BLaER1 treated with 17β-estradiol and CSF1 and Interleukin-3, amounts not matched to agents 10 nM and 100 nM (cell line): ENCODE measurements at regions not wholly inside any gene's neighbourhood (a gene's known extent, or its start where the extent isn't known, plus 50 kb on each side); places are given as distances from the start of the nearest gene placed in this dataset.
A peak's percentile ranks its signal among the peaks of the same experiment; 100 is the strongest.

Source experiments
- H3K27ac ChIP-seq, 11 experiments: shearing (Covaris generic); formaldehyde crosslinking; 2 replicates each; pipeline ENCODE4 v1.8.1; 2022
- H3K27me3 ChIP-seq, 11 experiments: shearing (Covaris generic); formaldehyde crosslinking; 2 replicates each; pipeline ENCODE4 v1.8.1; 2022
- H3K36me3 ChIP-seq, 11 experiments: shearing (Covaris generic); formaldehyde crosslinking; 2 replicates each; pipeline ENCODE4 v1.8.1; 2022
- H3K4me1 ChIP-seq, 10 experiments: shearing (Covaris generic); formaldehyde crosslinking; 2 replicates each; pipeline ENCODE4 v1.8.1; 2022
- H3K4me2 ChIP-seq, 11 experiments: shearing (Covaris generic); formaldehyde crosslinking; 2 replicates each; pipeline ENCODE4 v1.8.1; 2022
- H3K4me3 ChIP-seq, 10 experiments: shearing (Covaris generic); formaldehyde crosslinking; 2 replicates each; pipeline ENCODE4 v1.8.1; 2022
- H3K9ac ChIP-seq, 11 experiments: shearing (Covaris generic); formaldehyde crosslinking; 2 replicates each; pipeline ENCODE4 v1.8.1; 2022
- H3K9me3 ChIP-seq, 11 experiments: shearing (Covaris generic); formaldehyde crosslinking; replicated peaks in 1 of 11; 2 replicates each; pipeline ENCODE4 v1.8.1; 2022
- H4K20me1 ChIP-seq, 11 experiments: shearing (Covaris generic); formaldehyde crosslinking; 2 replicates each; pipeline ENCODE4 v1.8.1; 2022
- Cebpa-rat ChIP-seq, 11 experiments: shearing (Covaris generic); IDR thresholded peaks; 2 replicates each; pipeline ENCODE4 v1.8.1; 2022

DNA sequence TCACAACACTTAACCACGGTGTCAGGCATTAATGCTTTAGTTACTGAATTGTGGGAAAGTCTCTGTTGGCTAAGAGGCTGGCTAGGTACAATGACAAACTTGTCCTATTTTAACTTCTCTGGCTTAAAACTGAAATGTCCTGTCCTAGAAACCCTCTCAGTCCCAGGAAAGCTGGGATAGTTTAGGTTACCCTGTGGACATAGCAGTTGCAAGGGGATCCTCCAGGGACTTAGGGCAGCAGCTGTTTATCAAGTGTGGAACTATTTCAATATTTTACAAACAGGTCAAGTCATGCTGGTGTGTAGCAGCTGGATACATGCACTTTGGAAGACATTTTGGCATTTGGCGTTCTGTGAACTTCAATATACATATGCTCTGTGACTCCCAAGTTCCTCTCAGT is 95.0 kb upstream of the ARRDC3 start:
- Histone ChIP-seq H3K4me1 (peaks cover 0 to 9% (median 0%) of the 10 kb centered on the region in 10 experiments; a peak in 1 of 20 replicates), H3K9me3 (no peaks in the 10 kb centered on the region), H3K27ac (no peak overlapping the region), H3K4me3 (no peak overlapping the region), H3K27me3 (no peaks in the 10 kb centered on the region), H4K20me1 (no peaks in the 10 kb centered on the region), H3K9ac (no peak overlapping the region), H3K36me3 (no peaks in the 10 kb centered on the region), H3K4me2 (no peak overlapping the region)
- no peak for TF ChIP-seq Cebpa-rat (IDR thresholded peaks at IDR 0.05)

DNA sequence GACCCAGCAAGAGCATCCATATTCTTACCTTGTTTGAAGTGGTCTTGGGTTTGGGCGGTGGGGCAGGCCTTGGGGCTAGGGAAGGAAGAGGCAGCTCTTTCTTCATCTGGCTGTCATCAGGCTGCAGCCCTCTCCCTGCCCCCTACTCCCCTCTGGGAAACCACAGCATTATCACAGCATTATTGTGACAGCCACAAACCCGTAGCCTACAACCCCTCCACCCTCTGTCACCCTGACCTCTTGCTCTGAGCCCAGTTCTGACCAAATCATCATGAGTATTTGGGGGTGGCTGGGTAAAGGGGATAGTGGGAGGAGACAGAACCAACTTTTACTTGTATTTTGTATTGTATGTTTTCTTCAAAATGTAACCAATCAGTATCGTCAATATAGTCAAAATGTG is 94.3 kb upstream of the ARRDC3 start:
- H3K9ac ChIP-seq = no peak overlapping the region
- no peaks in the 10 kb centered on the region for H3K36me3 ChIP-seq
- peaks cover 0 to 9% (median 0%) of the 10 kb centered on the region in 10 experiments; a peak in 1 of 20 replicates for H3K4me1 ChIP-seq
- no peak overlapping the region for H3K4me3 ChIP-seq
- H3K4me2 ChIP-seq = no peak overlapping the region
- H3K9me3 ChIP-seq = no peaks in the 10 kb centered on the region
- no peak overlapping the region for H3K27ac ChIP-seq
- H3K27me3 ChIP-seq = no peaks in the 10 kb centered on the region
- no peaks in the 10 kb centered on the region for H4K20me1 ChIP-seq
- no peak for TF ChIP-seq Cebpa-rat (IDR thresholded peaks at IDR 0.05)

DNA sequence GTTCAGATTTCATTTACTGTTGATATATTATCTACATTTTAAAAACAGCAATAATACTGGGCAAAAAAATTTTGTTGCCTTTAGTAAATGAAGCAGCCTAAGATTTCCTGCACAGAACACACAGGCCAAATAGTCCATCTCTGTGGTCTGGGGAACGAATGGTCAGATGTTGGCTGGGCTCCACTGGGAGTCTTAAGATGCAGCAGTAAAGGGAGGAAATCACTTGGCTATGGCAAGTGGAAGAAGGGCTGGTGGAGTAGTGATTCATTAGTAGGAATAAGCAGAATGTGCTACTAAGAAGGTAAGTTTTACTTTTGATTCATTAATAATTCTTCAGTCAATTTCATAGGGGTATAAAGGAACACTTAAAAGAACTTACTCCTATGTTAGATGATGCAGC is 91.1 kb upstream of the ARRDC3 start:
- TF ChIP-seq Cebpa-rat (IDR thresholded peaks at IDR 0.05) = no peak
- no peaks in the 10 kb centered on the region for H3K27me3 ChIP-seq
- H3K4me3 ChIP-seq = no peak overlapping the region
- no peaks in the 10 kb centered on the region for H4K20me1 ChIP-seq
- peaks cover 5 to 23% (median 8%) of the 10 kb centered on the region in 10 experiments for H3K4me1 ChIP-seq
- no peaks in the 10 kb centered on the region for H3K9me3 ChIP-seq
- H3K9ac ChIP-seq = no peak overlapping the region
- H3K27ac ChIP-seq = no peak overlapping the region
- no peaks in the 10 kb centered on the region for H3K36me3 ChIP-seq
- H3K4me2 ChIP-seq = no peak overlapping the region

DNA sequence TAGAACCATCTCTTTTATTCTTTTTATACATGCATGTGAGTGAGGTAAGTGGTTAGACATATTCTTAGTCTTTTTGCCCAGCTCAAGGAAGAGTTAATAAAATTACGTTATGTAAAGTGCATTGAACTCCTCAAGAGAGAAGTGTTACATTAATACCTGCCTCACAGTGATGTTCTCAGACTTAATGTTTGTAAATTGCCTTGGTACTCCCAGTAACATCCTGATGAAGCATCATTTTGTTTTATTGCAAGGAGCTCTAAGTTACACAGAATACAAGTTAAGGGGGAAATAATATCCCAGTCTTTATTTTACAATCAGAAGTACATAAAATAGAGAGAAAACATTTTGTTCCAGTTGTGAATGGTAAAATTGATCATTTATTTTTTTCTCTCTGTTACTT is 89.5 kb upstream of the ARRDC3 start:
- H3K4me2 ChIP-seq = no peak overlapping the region
- no peaks in the 10 kb centered on the region for H3K27me3 ChIP-seq
- no peaks in the 10 kb centered on the region for H3K36me3 ChIP-seq
- no peaks in the 10 kb centered on the region for H3K9me3 ChIP-seq
- no peak overlapping the region for H3K9ac ChIP-seq
- no peak for TF ChIP-seq Cebpa-rat (IDR thresholded peaks at IDR 0.05)
- no peak overlapping the region for H3K4me3 ChIP-seq
- no peaks in the 10 kb centered on the region for H4K20me1 ChIP-seq
- H3K4me1 ChIP-seq = peaks cover 12 to 35% (median 14%) of the 10 kb centered on the region in 10 experiments
- H3K27ac ChIP-seq = no peak overlapping the region

DNA sequence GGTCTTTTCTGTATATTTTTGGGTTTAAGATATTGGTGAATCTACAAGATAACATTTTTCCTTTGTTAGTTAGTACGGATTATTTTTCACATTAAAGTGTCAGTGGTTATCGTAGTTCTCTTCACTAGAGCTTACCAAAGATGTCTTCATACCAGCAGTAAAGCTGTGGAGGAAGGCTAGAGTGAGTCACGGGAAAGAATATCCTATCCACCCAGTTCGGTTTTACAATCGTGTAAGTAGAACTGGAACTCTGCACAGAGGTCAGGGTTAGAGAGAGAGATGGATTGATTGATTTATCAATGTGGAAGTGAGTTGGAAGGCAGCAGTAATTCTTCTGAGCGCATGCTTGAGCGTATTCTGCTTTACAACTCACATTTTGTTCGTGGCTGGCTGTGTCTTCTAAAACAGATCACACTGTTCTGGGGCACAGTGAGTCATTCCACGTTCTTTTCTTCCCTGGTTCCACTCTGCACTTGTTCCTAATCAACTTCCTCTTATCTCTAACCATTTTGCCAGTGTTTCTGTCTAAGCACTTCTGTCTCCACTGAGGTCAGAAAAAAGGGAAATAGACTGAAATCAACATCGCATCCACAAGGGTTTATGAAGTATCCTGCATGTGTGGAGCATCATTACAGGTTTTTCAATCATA is 86.5 kb upstream of the ARRDC3 start:
- Histone ChIP-seq H3K4me3 (peak overlapping the region in 4 of 10 experiments; percentile 17 to 39 (median 36); a peak in 6 of 20 replicates), H3K4me2 (peak overlapping the region; percentile 34 to 92 (median 69); a peak in 21 of 22 replicates), H4K20me1 (no peaks in the 10 kb centered on the region), H3K4me1 (peaks cover 12 to 32% (median 14%) of the 10 kb centered on the region in 10 experiments), H3K9ac (peak overlapping the region in 4 of 11 experiments; percentile 33 to 72 (median 61); a peak in 7 of 22 replicates), H3K27ac (peak overlapping the region in 7 of 11 experiments; percentile 12 to 87 (median 68); a peak in 12 of 22 replicates), H3K36me3 (no peaks in the 10 kb centered on the region), H3K9me3 (no peaks in the 10 kb centered on the region), H3K27me3 (no peaks in the 10 kb centered on the region)
- TF ChIP-seq Cebpa-rat (IDR thresholded peaks at IDR 0.05) = no peak

DNA sequence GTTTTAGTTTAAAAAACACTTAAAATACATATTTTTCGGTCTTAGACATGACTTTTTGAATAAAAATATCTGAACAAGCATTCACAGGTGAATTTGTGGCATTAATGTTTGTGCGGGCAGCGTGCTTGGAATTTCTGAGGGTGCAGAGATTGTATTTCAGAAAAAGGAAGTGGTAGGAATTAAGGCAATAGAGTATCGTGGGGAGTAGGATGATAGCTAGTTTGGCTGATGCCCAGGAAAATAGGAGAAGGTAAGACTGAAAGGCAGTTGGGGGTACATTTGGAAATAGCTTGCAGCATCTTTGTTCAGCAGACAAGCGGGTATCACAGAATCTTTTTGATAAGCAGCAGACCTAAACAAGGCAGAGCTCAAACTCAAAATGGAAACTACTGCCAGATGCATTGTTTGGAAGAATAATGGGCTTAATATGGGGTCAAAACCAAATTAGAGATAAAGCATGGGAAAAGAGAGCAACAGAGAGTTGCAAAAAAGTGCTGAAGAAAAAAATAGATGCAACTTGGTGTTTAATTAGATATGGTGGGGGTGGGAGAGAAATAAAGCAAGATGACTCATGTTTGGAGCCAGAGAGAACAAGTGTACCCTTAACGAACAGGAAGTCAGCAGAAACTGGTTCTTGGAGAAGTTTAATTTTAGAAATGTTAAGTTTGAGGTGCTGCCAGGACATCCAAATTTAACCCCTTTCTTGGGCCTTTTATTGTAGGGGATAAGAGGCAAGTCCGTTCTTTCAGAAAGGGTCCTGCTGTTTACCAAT is 85.7 kb upstream of the ARRDC3 start:
- no peaks in the 10 kb centered on the region for H4K20me1 ChIP-seq
- TF ChIP-seq Cebpa-rat (IDR thresholded peaks at IDR 0.05) = no peak
- H3K9me3 ChIP-seq = no peaks in the 10 kb centered on the region
- H3K36me3 ChIP-seq = no peaks in the 10 kb centered on the region
- no peaks in the 10 kb centered on the region for H3K27me3 ChIP-seq
- peak overlapping the region; percentile 34 to 92 (median 69) for H3K4me2 ChIP-seq
- peak overlapping the region in 4 of 11 experiments; percentile 33 to 72 (median 61); a peak in 7 of 22 replicates for H3K9ac ChIP-seq
- peaks cover 12 to 26% (median 14%) of the 10 kb centered on the region in 10 experiments for H3K4me1 ChIP-seq
- H3K4me3 ChIP-seq = peak overlapping the region in 4 of 10 experiments; percentile 17 to 39 (median 36); a peak in 6 of 20 replicates
- peak overlapping the region in 7 of 11 experiments; percentile 12 to 87 (median 68); a peak in 12 of 22 replicates for H3K27ac ChIP-seq

DNA sequence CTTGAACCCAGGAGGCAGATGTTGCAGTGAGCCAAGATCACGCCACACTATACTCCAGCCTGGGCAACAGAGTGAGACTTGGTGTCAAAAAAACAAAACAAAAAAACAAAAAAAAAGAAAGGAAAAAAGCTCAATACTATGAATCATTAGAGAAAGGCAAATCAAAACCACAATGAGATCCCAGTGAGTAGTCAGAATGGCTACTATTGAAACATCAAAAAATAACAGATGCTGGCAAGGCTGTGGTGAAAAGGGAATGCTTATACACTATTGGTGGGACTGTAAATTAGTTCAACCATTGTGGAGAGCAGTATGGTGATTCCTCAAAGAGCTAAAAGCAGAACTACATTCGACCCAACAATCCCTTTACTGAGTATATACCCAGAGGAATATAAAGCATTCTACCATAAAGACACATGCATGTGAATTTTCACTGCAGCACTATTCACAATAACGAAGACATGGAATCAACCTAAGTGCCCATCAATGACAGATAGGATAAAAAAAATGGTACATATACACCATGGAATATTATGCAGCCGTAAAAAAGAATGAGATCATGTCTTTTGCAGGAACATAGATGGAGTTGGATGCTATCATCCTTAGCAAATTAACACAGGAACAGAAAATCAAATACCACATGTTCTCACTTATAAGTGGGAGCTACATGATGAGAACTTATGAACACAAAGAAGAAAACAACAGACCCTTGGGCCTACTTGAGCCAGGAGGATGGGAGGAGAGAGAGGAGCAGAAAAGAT is 81.9 kb upstream of the ARRDC3 start:
- Histone ChIP-seq H3K4me3 (no peak overlapping the region), H3K4me1 (peaks cover 12 to 18% (median 14%) of the 10 kb centered on the region in 10 experiments), H4K20me1 (no peaks in the 10 kb centered on the region), H3K4me2 (no peak overlapping the region), H3K27ac (no peak overlapping the region), H3K27me3 (no peaks in the 10 kb centered on the region), H3K9me3 (no peaks in the 10 kb centered on the region), H3K9ac (no peak overlapping the region), H3K36me3 (no peaks in the 10 kb centered on the region)
- TF ChIP-seq Cebpa-rat (IDR thresholded peaks at IDR 0.05) = no peak

DNA sequence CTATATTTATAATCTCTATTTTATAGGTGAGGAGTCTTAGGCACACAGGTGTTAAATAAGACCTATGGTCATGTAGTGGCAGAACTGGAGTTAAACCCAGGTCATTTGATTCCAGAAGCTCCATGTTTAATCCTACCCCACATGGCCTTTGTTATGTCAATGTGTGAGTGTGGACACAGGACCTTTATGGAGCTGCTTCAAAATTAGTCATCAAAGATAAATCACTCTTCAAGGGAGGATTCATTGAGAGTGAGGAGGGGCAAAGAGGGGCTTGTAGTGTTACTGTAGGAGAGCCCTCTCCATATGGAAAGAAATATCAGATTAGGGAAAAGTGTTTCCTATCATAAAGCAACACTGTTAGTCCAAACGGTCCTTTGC is 74.6 kb upstream of the ARRDC3 start:
- Histone ChIP-seq H3K4me1 (no peaks in the 10 kb centered on the region), H3K4me3 (no peak overlapping the region), H3K9me3 (peaks cover 0 to 6% (median 0%) of the 10 kb centered on the region in 11 experiments; a peak in 1 of 22 replicates), H3K27ac (no peak overlapping the region), H4K20me1 (no peaks in the 10 kb centered on the region), H3K27me3 (no peaks in the 10 kb centered on the region), H3K4me2 (no peak overlapping the region), H3K9ac (no peak overlapping the region), H3K36me3 (no peaks in the 10 kb centered on the region)
- TF ChIP-seq Cebpa-rat (IDR thresholded peaks at IDR 0.05) = no peak
